Uterus (tissue), 3 donors: ENCODE measurements at regions not wholly inside any gene's neighbourhood (a gene's known extent, or its start where the extent isn't known, plus 50 kb on each side); places are given as distances from the start of the nearest gene placed in this dataset.

Source experiments
- DNase-seq, 2 donors: peaks; one replicate each; pipeline ENCODE4 v3.0.0-alpha.2; 2019 to 2020
- H3K27ac ChIP-seq, 2 donors: fragments of 200-600 bp; sonication (generic); 1 replicate in 1 of 2; 2 replicates in 1 of 2; pipeline ENCODE4 v1.5.1; 2016 to 2018
- H3K27me3 ChIP-seq, 2 donors: fragments of 200-600 bp; sonication (generic); one replicate each; pipeline ENCODE4 v1.5.1; 2018 to 2019; ENCODE audit warnings: control low read depth in 1 of 2
- H3K36me3 ChIP-seq, 2 donors: fragments of 200-600 bp; sonication (generic); one replicate each; pipeline ENCODE4 v1.5.1; 2019; ENCODE audit warnings: control low read depth in 1 of 2
- H3K4me1 ChIP-seq, 2 donors: fragments of 200-600 bp; sonication (generic); one replicate each; pipeline ENCODE4 v1.5.1; 2018 to 2019; ENCODE audit warnings: control low read depth in 1 of 2
- H3K4me3 ChIP-seq, 2 donors: fragments of 200-600 bp; sonication (generic); 1 replicate in 1 of 2; 2 replicates in 1 of 2; pipeline ENCODE4 v1.5.1; 2018 to 2019; ENCODE audit warnings: mild to moderate bottlenecking in 1 of 2
- H3K9me3 ChIP-seq, 2 donors: fragments of 200-600 bp; sonication (generic); one replicate each; pipeline ENCODE4 v1.5.1; 2019; ENCODE audit warnings: control low read depth in 1 of 2
- CTCF ChIP-seq, 4 experiments: fragments of 200-600 bp in 2 of 4; fragments of 450-650 bp in 2 of 4; sonication (generic) in 2 of 4; IDR thresholded peaks; one replicate each; pipeline ENCODE4 v1.5.1; 2016 to 2019; ENCODE audit warnings: antibody characterized with exemption in 4 of 4, mild to moderate bottlenecking in 2 of 4, moderate library complexity in 1 of 4
- POLR2A ChIP-seq, 2 donors: fragments of 450-650 bp; IDR thresholded peaks; one replicate each; pipeline ENCODE4 v1.6.1; 2016; ENCODE audit warnings: antibody characterized with exemption in 2 of 2, mild to moderate bottlenecking in 1 of 2, moderate library complexity in 1 of 2
- intact Hi-C: fragments of 100-400 bp; cut with DNase I; formaldehyde crosslinking; loops from one replicate; pipeline ENCODE4 v1.15.1; 2023; ENCODE audit warnings: low total_unique reads
- donor health status: DM: yes; HTN: yes; CAD: no.

- Histone ChIP-seq H3K36me3 (no peaks in the 10 kb centered on the region), H3K27me3 (no peaks in the 10 kb centered on the region), H3K4me1 (no peaks in the 10 kb centered on the region), H3K27ac (no peak overlapping the region), H3K4me3 (no peak overlapping the region), H3K9me3 (no peaks in the 10 kb centered on the region)
- no peak for DNase-seq
- no peak for TF ChIP-seq CTCF (IDR thresholded peaks at IDR 0.05)
- no peak for TF ChIP-seq POLR2A (IDR thresholded peaks at IDR 0.05)
- intact Hi-C loops, result no loop called here
These were observed 129.7 kb upstream of the EDNRA start for GRCh38 chr4:147351083-147351787.

- no peaks in the 10 kb centered on the region for H3K27me3 ChIP-seq
- no peaks in the 10 kb centered on the region for H3K4me1 ChIP-seq
- no peak overlapping the region for H3K27ac ChIP-seq
- no peaks in the 10 kb centered on the region for H3K9me3 ChIP-seq
- TF ChIP-seq POLR2A (IDR thresholded peaks at IDR 0.05), result no peak
- no peak for TF ChIP-seq CTCF (IDR thresholded peaks at IDR 0.05)
- intact Hi-C loops, result no loop called here
- H3K4me3 ChIP-seq, result no peak overlapping the region
- no peaks in the 10 kb centered on the region for H3K36me3 ChIP-seq
- DNase-seq, result no peak
These were observed 126.7 kb upstream of the EDNRA start for GRCh38 chr4:147354237-147354636.

- no peaks in the 10 kb centered on the region for H3K9me3 ChIP-seq
- intact Hi-C loops, result no loop called here
- no peak for TF ChIP-seq CTCF (IDR thresholded peaks at IDR 0.05)
- TF ChIP-seq POLR2A (IDR thresholded peaks at IDR 0.05), result no peak
- H3K27ac ChIP-seq, result no peak overlapping the region
- no peaks in the 10 kb centered on the region for H3K4me1 ChIP-seq
- no peak for DNase-seq
- no peaks in the 10 kb centered on the region for H3K27me3 ChIP-seq
- no peaks in the 10 kb centered on the region for H3K36me3 ChIP-seq
- no peak overlapping the region for H3K4me3 ChIP-seq
These were observed 125.8 kb upstream of the EDNRA start for GRCh38 chr4:147355032-147355656.

GRCh38 chr4:147355847-147356246 lies 125.0 kb upstream of the EDNRA start:
- Histone ChIP-seq H3K36me3 (no peaks in the 10 kb centered on the region), H3K4me3 (no peak overlapping the region), H3K9me3 (no peaks in the 10 kb centered on the region), H3K27me3 (no peaks in the 10 kb centered on the region), H3K27ac (no peak overlapping the region), H3K4me1 (peaks cover 0 to 2% of the 10 kb centered on the region in 2 donors)
- no peak for TF ChIP-seq POLR2A (IDR thresholded peaks at IDR 0.05)
- no peak for TF ChIP-seq CTCF (IDR thresholded peaks at IDR 0.05)
- intact Hi-C loops, result no loop called here
- no peak for DNase-seq

- no peaks in the 10 kb centered on the region for H3K27me3 ChIP-seq
- no peaks in the 10 kb centered on the region for H3K36me3 ChIP-seq
- intact Hi-C loops, result no loop called here
- H3K9me3 ChIP-seq, result no peaks in the 10 kb centered on the region
- H3K4me1 ChIP-seq, result peaks cover 0 to 6% of the 10 kb centered on the region in 2 donors
- H3K4me3 ChIP-seq, result no peak overlapping the region
- TF ChIP-seq POLR2A (IDR thresholded peaks at IDR 0.05), result no peak
- no peak for TF ChIP-seq CTCF (IDR thresholded peaks at IDR 0.05)
- DNase-seq, result no peak
- H3K27ac ChIP-seq, result peak overlapping the region; percentile 76 to 81
These were observed 120.6 kb upstream of the EDNRA start for GRCh38 chr4:147360301-147360700.
